Osteoblast (primary cell): ENCODE measurements at regions not wholly inside any gene's neighbourhood (a gene's known extent, or its start where the extent isn't known, plus 50 kb on each side); places are given as distances from the start of the nearest gene placed in this dataset.

Experiments
- DNase-seq: peaks from one replicate; pipeline ENCODE4 v3.0.0; 2011; ENCODE audit warnings: low spot score, mixed read lengths; ENCODE audit not compliant: insufficient read length; ENCODE audit errors: missing footprints
- H2AFZ ChIP-seq: 2 replicates; pipeline ENCODE4 v1.6.0; 2011; ENCODE audit warnings: mild to moderate bottlenecking, low read length
- H3K27ac ChIP-seq: 2 replicates; pipeline ENCODE4 v1.5.1; 2011; ENCODE audit warnings: mild to moderate bottlenecking, low read depth, low read length, moderate library complexity
- H3K27me3 ChIP-seq: 2 replicates; pipeline ENCODE4 v1.6.0; 2012; ENCODE audit warnings: mild to moderate bottlenecking, control low read depth, inconsistent platforms, low read length, moderate library complexity; ENCODE audit not compliant: insufficient read depth
- H3K36me3 ChIP-seq: 2 replicates; pipeline ENCODE4 v1.5.1; 2011; ENCODE audit warnings: mild to moderate bottlenecking, low read length, control low read depth, moderate library complexity; ENCODE audit not compliant: insufficient read depth
- H3K4me1 ChIP-seq: 2 replicates; pipeline ENCODE4 v1.5.1; 2011; ENCODE audit warnings: mild to moderate bottlenecking, low read length, control low read depth, moderate library complexity; ENCODE audit not compliant: insufficient read depth
- H3K4me2 ChIP-seq: 2 replicates; pipeline ENCODE4 v1.6.0; 2011; ENCODE audit warnings: mild to moderate bottlenecking, low read length; ENCODE audit not compliant: insufficient read depth
- H3K4me3 ChIP-seq: fragments of 200-600 bp; sonication (generic); 3 replicates; pipeline ENCODE4 v1.5.1; 2012; ENCODE audit warnings: mild to moderate bottlenecking, low read length, inconsistent platforms; ENCODE audit not compliant: insufficient read depth
- H3K79me2 ChIP-seq: 2 replicates; pipeline ENCODE4 v1.6.0; 2012; ENCODE audit warnings: mild to moderate bottlenecking, low read length, control low read depth, inconsistent platforms; ENCODE audit not compliant: insufficient read depth
- H3K9me3 ChIP-seq: 2 replicates; pipeline ENCODE4 v1.5.1; 2011; ENCODE audit warnings: low read depth, low read length, control low read depth
- H4K20me1 ChIP-seq: 2 replicates; pipeline ENCODE4 v1.6.0; 2012; ENCODE audit warnings: mild to moderate bottlenecking, low read length, control low read depth; ENCODE audit not compliant: insufficient read depth
- CTCF ChIP-seq: IDR thresholded peaks from 2 replicates; pipeline ENCODE4 v1.5.1; 2011; ENCODE audit warnings: mild to moderate bottlenecking, low read depth, low read length, moderate library complexity; ENCODE audit errors: extremely low read depth

- no peak overlapping the region for H3K4me3 ChIP-seq
- no peaks in the 10 kb centered on the region for H3K27me3 ChIP-seq
- DNase-seq: no peak
Measured at GRCh38 chr11:113627946-113628345, 78.2 kb downstream of the TMPRSS5 start.

GRCh38 chr11:113627297-113627696 is 78.8 kb downstream of the TMPRSS5 start:
- Histone ChIP-seq H3K79me2 (no peaks in the 10 kb centered on the region), H3K4me2 (no peak overlapping the region), H4K20me1 (no peaks in the 10 kb centered on the region), H2AFZ (no peak overlapping the region), H3K4me3 (no peak overlapping the region), H3K9me3 (no peaks in the 10 kb centered on the region), H3K36me3 (no peaks in the 10 kb centered on the region), H3K4me1 (peaks cover 9% of the 10 kb centered on the region), H3K27me3 (no peaks in the 10 kb centered on the region), H3K27ac (no peak overlapping the region)
- no peak for DNase-seq
- no peak for TF ChIP-seq CTCF

More at GRCh38 chr11:113627946-113628345, 78.2 kb downstream of the TMPRSS5 start:
- Histone ChIP-seq H3K27ac (no peak overlapping the region), H3K4me1 (peaks cover 15% of the 10 kb centered on the region), H2AFZ (no peak overlapping the region), H4K20me1 (no peaks in the 10 kb centered on the region), H3K4me2 (no peak overlapping the region), H3K9me3 (no peaks in the 10 kb centered on the region), H3K36me3 (no peaks in the 10 kb centered on the region), H3K79me2 (no peaks in the 10 kb centered on the region)
- TF ChIP-seq CTCF: no peak

DNA sequence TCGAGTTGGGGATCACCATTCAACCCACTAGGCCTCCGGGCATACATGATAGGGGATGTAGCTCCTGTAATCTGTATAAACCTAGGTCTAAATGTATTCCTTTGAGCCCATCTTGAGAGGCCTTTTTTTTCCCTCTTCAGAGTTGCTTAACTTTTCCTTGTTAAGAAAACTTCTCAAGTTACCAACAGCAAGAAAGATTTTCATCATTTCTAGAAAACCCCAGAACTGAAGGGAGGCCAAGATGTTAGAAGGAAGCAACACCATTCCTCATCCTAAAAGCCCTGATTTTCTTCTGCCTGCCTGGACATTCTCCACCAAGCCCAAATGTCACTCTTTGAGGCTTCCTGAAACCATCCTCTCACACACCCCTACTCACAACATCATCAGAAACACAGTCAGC is 79.4 kb downstream of the TMPRSS5 start:
- no peak overlapping the region for H3K4me3 ChIP-seq
- DNase-seq: peak; percentile 65

GRCh38 chr11:113623114-113623513 is 83.0 kb downstream of the TMPRSS5 start:
- Histone ChIP-seq H3K4me3 (no peak overlapping the region), H2AFZ (no peak overlapping the region), H3K4me2 (no peak overlapping the region), H3K27ac (no peak overlapping the region), H3K4me1 (peaks cover 14% of the 10 kb centered on the region), H3K36me3 (no peaks in the 10 kb centered on the region), H3K79me2 (no peaks in the 10 kb centered on the region), H3K27me3 (no peaks in the 10 kb centered on the region), H3K9me3 (no peaks in the 10 kb centered on the region), H4K20me1 (no peaks in the 10 kb centered on the region)
- no peak for TF ChIP-seq CTCF
- DNase-seq: no peak

More for the DNA sequence above, 79.4 kb downstream of the TMPRSS5 start:
- no peaks in the 10 kb centered on the region for H3K79me2 ChIP-seq
- no peak overlapping the region for H3K4me2 ChIP-seq
- no peaks in the 10 kb centered on the region for H3K36me3 ChIP-seq
- H4K20me1 ChIP-seq: no peaks in the 10 kb centered on the region
- peaks cover 5% of the 10 kb centered on the region for H3K4me1 ChIP-seq
- TF ChIP-seq CTCF: no peak
- H2AFZ ChIP-seq: no peak overlapping the region
- H3K27me3 ChIP-seq: no peaks in the 10 kb centered on the region
- H3K9me3 ChIP-seq: no peaks in the 10 kb centered on the region
- H3K27ac ChIP-seq: no peak overlapping the region
